ENCODE measurements at regions not wholly inside any gene's neighbourhood (a gene's known extent, or its start where the extent isn't known, plus 50 kb on each side); places are given as distances from the start of the nearest gene placed in this dataset.
"Not testable (repeated sequence)": the region's sequence is repeated elsewhere in the genome, so short reads cannot be mapped to it uniquely, and the experiment has no call there.

- Histone ChIP-seq H3K4me1 (ENCODE audit: insufficient read depth, low read length) (no peaks in the 10 kb centered on the region), H3K27ac (ENCODE audit: low read depth, low read length) (no peak overlapping the region), H3K9me3 (ENCODE audit: insufficient read depth, low read depth, low read length) (peaks cover 14% of the 10 kb centered on the region), H3K27me3 (ENCODE audit: insufficient read depth, low read length) (no peaks in the 10 kb centered on the region), H3K36me3 (ENCODE audit: insufficient read depth, low read length) (no peaks in the 10 kb centered on the region), H3K9ac (ENCODE audit: low read depth, low read length) (no peak overlapping the region), H3K4me3 (ENCODE audit: low read length) (no peak overlapping the region)
- 100% methylated on average over 2 of the region's 2 CpGs for WGBS
Observed at GRCh38 chr3:105976196-105976595, 107.4 kb upstream of the CBLB start.

GRCh38 chr3:105979961-105980360 is 111.1 kb upstream of the CBLB start:
- no peaks in the 10 kb centered on the region for H3K27me3 ChIP-seq (ENCODE audit: insufficient read depth, low read length)
- WGBS = 100% methylated on average over 3 of the region's 3 CpGs
- H3K4me3 ChIP-seq (ENCODE audit: low read length) = no peak overlapping the region
- H3K9ac ChIP-seq (ENCODE audit: low read depth, low read length) = no peak overlapping the region
- H3K4me1 ChIP-seq (ENCODE audit: insufficient read depth, low read length) = no peaks in the 10 kb centered on the region
- no peaks in the 10 kb centered on the region for H3K36me3 ChIP-seq (ENCODE audit: insufficient read depth, low read length)
- H3K27ac ChIP-seq (ENCODE audit: low read depth, low read length) = no peak overlapping the region
- H3K9me3 ChIP-seq (ENCODE audit: insufficient read depth, low read depth, low read length) = peaks cover 6% of the 10 kb centered on the region; the same call in 1 of the 2 replicates

GRCh38 chr3:105982207-105982606 is 113.4 kb upstream of the CBLB start:
- Histone ChIP-seq H3K4me3 (ENCODE audit: low read length) (no peak overlapping the region), H3K36me3 (ENCODE audit: insufficient read depth, low read length) (no peaks in the 10 kb centered on the region), H3K4me1 (ENCODE audit: insufficient read depth, low read length) (no peaks in the 10 kb centered on the region), H3K27ac (ENCODE audit: low read depth, low read length) (no peak overlapping the region), H3K27me3 (ENCODE audit: insufficient read depth, low read length) (no peaks in the 10 kb centered on the region), H3K9me3 (ENCODE audit: insufficient read depth, low read depth, low read length) (peaks cover 6% of the 10 kb centered on the region; the same call in 1 of the 2 replicates), H3K9ac (ENCODE audit: low read depth, low read length) (no peak overlapping the region)
- 99% methylated on average over 1 of the region's 1 CpG for WGBS

- no peak overlapping the region for H3K27ac ChIP-seq (ENCODE audit: low read depth, low read length)
- H3K4me1 ChIP-seq (ENCODE audit: insufficient read depth, low read length) = no peaks in the 10 kb centered on the region
- H3K27me3 ChIP-seq (ENCODE audit: insufficient read depth, low read length) = no peaks in the 10 kb centered on the region
- 100% methylated on average over 1 of the region's 1 CpG for WGBS
- H3K4me3 ChIP-seq (ENCODE audit: low read length) = no peak overlapping the region
- no peaks in the 10 kb centered on the region for H3K36me3 ChIP-seq (ENCODE audit: insufficient read depth, low read length)
- peaks cover 6% of the 10 kb centered on the region; the same call in 1 of the 2 replicates for H3K9me3 ChIP-seq (ENCODE audit: insufficient read depth, low read depth, low read length)
- no peak overlapping the region for H3K9ac ChIP-seq (ENCODE audit: low read depth, low read length)
Observed at GRCh38 chr3:105984837-105985236, 116.0 kb upstream of the CBLB start.

GRCh38 chr3:105986343-105986742 is 117.5 kb upstream of the CBLB start:
- 91% methylated on average over 1 of the region's 2 CpGs for WGBS
- H3K27me3 ChIP-seq (ENCODE audit: insufficient read depth, low read length); H3K4me3 ChIP-seq (ENCODE audit: low read length); H3K9me3 ChIP-seq (ENCODE audit: insufficient read depth, low read depth, low read length); H3K9ac ChIP-seq (ENCODE audit: low read depth, low read length); H3K27ac ChIP-seq (ENCODE audit: low read depth, low read length); H3K36me3 ChIP-seq (ENCODE audit: insufficient read depth, low read length); H3K4me1 ChIP-seq (ENCODE audit: insufficient read depth, low read length): not testable (repeated sequence)

GRCh38 chr3:105987809-105988208 is 119.0 kb upstream of the CBLB start:
- Histone ChIP-seq H3K9ac (ENCODE audit: low read depth, low read length) (no peak overlapping the region), H3K4me1 (ENCODE audit: insufficient read depth, low read length) (no peaks in the 10 kb centered on the region), H3K4me3 (ENCODE audit: low read length) (no peak overlapping the region), H3K36me3 (ENCODE audit: insufficient read depth, low read length) (no peaks in the 10 kb centered on the region), H3K27ac (ENCODE audit: low read depth, low read length) (no peak overlapping the region), H3K9me3 (ENCODE audit: insufficient read depth, low read depth, low read length) (peaks cover 9% of the 10 kb centered on the region; the same call in 1 of the 2 replicates), H3K27me3 (ENCODE audit: insufficient read depth, low read length) (no peaks in the 10 kb centered on the region)
- WGBS = 96% methylated on average over 2 of the region's 2 CpGs

GRCh38 chr3:105988540-105989212 is 119.9 kb upstream of the CBLB start:
- Histone ChIP-seq H3K4me3 (ENCODE audit: low read length) (no peak overlapping the region), H3K27me3 (ENCODE audit: insufficient read depth, low read length) (no peaks in the 10 kb centered on the region), H3K9ac (ENCODE audit: low read depth, low read length) (no peak overlapping the region), H3K4me1 (ENCODE audit: insufficient read depth, low read length) (no peaks in the 10 kb centered on the region), H3K27ac (ENCODE audit: low read depth, low read length) (no peak overlapping the region), H3K36me3 (ENCODE audit: insufficient read depth, low read length) (no peaks in the 10 kb centered on the region), H3K9me3 (ENCODE audit: insufficient read depth, low read depth, low read length) (peaks cover 4% of the 10 kb centered on the region; the same call in 1 of the 2 replicates)
- 90% methylated on average over 2 of the region's 3 CpGs for WGBS

GRCh38 chr3:105996781-105997180 is 128.0 kb upstream of the CBLB start:
- H3K4me3 ChIP-seq (ENCODE audit: low read length) = no peak overlapping the region
- H3K27ac ChIP-seq (ENCODE audit: low read depth, low read length) = no peak overlapping the region
- 94% methylated on average over 4 of the region's 4 CpGs for WGBS
- H3K27me3 ChIP-seq (ENCODE audit: insufficient read depth, low read length) = no peaks in the 10 kb centered on the region
- no peaks in the 10 kb centered on the region for H3K36me3 ChIP-seq (ENCODE audit: insufficient read depth, low read length)
- H3K9me3 ChIP-seq (ENCODE audit: insufficient read depth, low read depth, low read length) = peaks cover 11% of the 10 kb centered on the region
- no peak overlapping the region for H3K9ac ChIP-seq (ENCODE audit: low read depth, low read length)
- no peaks in the 10 kb centered on the region for H3K4me1 ChIP-seq (ENCODE audit: insufficient read depth, low read length)

- no peak overlapping the region for H3K9ac ChIP-seq (ENCODE audit: low read depth, low read length)
- peaks cover 11% of the 10 kb centered on the region for H3K9me3 ChIP-seq (ENCODE audit: insufficient read depth, low read depth, low read length)
- H3K4me3 ChIP-seq (ENCODE audit: low read length) = no peak overlapping the region
- H3K4me1 ChIP-seq (ENCODE audit: insufficient read depth, low read length) = no peaks in the 10 kb centered on the region
- no peaks in the 10 kb centered on the region for H3K36me3 ChIP-seq (ENCODE audit: insufficient read depth, low read length)
- no peak overlapping the region for H3K27ac ChIP-seq (ENCODE audit: low read depth, low read length)
- H3K27me3 ChIP-seq (ENCODE audit: insufficient read depth, low read length) = no peaks in the 10 kb centered on the region
- WGBS = 96% methylated on average over 1 of the region's 1 CpG
Observed at GRCh38 chr3:105997466-105997799, 128.6 kb upstream of the CBLB start.

- no peaks in the 10 kb centered on the region for H3K27me3 ChIP-seq (ENCODE audit: insufficient read depth, low read length)
- WGBS = 89% methylated on average over 3 of the region's 3 CpGs
- no peaks in the 10 kb centered on the region for H3K36me3 ChIP-seq (ENCODE audit: insufficient read depth, low read length)
- no peak overlapping the region for H3K9ac ChIP-seq (ENCODE audit: low read depth, low read length)
- no peaks in the 10 kb centered on the region for H3K4me1 ChIP-seq (ENCODE audit: insufficient read depth, low read length)
- no peak overlapping the region for H3K27ac ChIP-seq (ENCODE audit: low read depth, low read length)
- no peak overlapping the region for H3K4me3 ChIP-seq (ENCODE audit: low read length)
- peaks cover 11% of the 10 kb centered on the region for H3K9me3 ChIP-seq (ENCODE audit: insufficient read depth, low read depth, low read length)
Observed at GRCh38 chr3:105997800-105998526, 129.2 kb upstream of the CBLB start.

- Histone ChIP-seq H3K9me3 (ENCODE audit: insufficient read depth, low read depth, low read length) (peaks cover 11% of the 10 kb centered on the region), H3K27me3 (ENCODE audit: insufficient read depth, low read length) (no peaks in the 10 kb centered on the region), H3K4me1 (ENCODE audit: insufficient read depth, low read length) (no peaks in the 10 kb centered on the region), H3K9ac (ENCODE audit: low read depth, low read length) (no peak overlapping the region), H3K4me3 (ENCODE audit: low read length) (no peak overlapping the region), H3K27ac (ENCODE audit: low read depth, low read length) (no peak overlapping the region), H3K36me3 (ENCODE audit: insufficient read depth, low read length) (no peaks in the 10 kb centered on the region)
Observed at GRCh38 chr3:105999856-106000255, 131.0 kb upstream of the CBLB start.

Measured in HUES64 (cell line).